Activated CD8-positive, alpha-beta memory T cell treated with anti-CD3 and anti-CD28 coated beads, Interleukin-2, amount 10 ng/mL, durations not matched to agents 7 days and 5 days (primary cell): ENCODE measurements at regions not wholly inside any gene's neighbourhood (a gene's known extent, or its start where the extent isn't known, plus 50 kb on each side); places are given as distances from the start of the nearest gene placed in this dataset.

Experiments used
- ATAC-seq: fragments of 150-1000 bp; cut with Tn5 transposase; one replicate; pipeline ENCODE4 v1.10.0; 2021; ENCODE audit warnings: moderate library complexity
- CTCF ChIA-PET: fragments of 350-600 bp; sonication (Branson Sonifier 250); formaldehyde crosslinking; loops from one replicate; lab custom pipeline; 2021; ENCODE audit warnings: antibody characterized with exemption; lab: Charles Lee
- DNase-seq: peaks from one replicate; pipeline ENCODE4 v3.0.0-alpha.2; 2020
- H3K27ac Mint-ChIP-seq: one replicate; pipeline ENCODE4 v1.8.0; 2021; ENCODE audit warnings: mild to moderate bottlenecking, mixed read lengths
- H3K27me3 Mint-ChIP-seq: one replicate; pipeline ENCODE4 v1.8.0; 2021; ENCODE audit warnings: mixed read lengths
- H3K36me3 Mint-ChIP-seq: one replicate; pipeline ENCODE4 v1.8.0; 2021; ENCODE audit warnings: mild to moderate bottlenecking, mixed read lengths
- H3K4me1 Mint-ChIP-seq: one replicate; pipeline ENCODE4 v1.8.0; 2021; ENCODE audit warnings: mixed read lengths
- H3K4me3 Mint-ChIP-seq: one replicate; pipeline ENCODE4 v1.8.0; 2021; ENCODE audit warnings: mild to moderate bottlenecking, moderate library complexity, mixed read lengths
- H3K9me3 Mint-ChIP-seq: one replicate; pipeline ENCODE4 v1.8.0; 2022; ENCODE audit warnings: low read depth, mixed read lengths

- Mint-ChIP-seq H3K4me3 (no peak overlapping the region), H3K9me3 (peaks cover 11% of the 10 kb centered on the region), H3K4me1 (peaks cover 3% of the 10 kb centered on the region), H3K27ac (no peak overlapping the region), H3K36me3 (no peaks in the 10 kb centered on the region), H3K27me3 (no peaks in the 10 kb centered on the region)
- ATAC-seq (no peak), DNase-seq (no peak)
- CTCF ChIA-PET = no interaction called here
Observed at GRCh38 chr4:106681381-106681921, 312.9 kb upstream of the GIMD1 start.

- peaks cover 3% of the 10 kb centered on the region for H3K4me1 Mint-ChIP-seq
- CTCF ChIA-PET = no interaction called here
- no peak for ATAC-seq
- H3K27ac Mint-ChIP-seq = no peak overlapping the region
- DNase-seq = no peak
- H3K9me3 Mint-ChIP-seq = peaks cover 7% of the 10 kb centered on the region
- no peak overlapping the region for H3K4me3 Mint-ChIP-seq
- no peaks in the 10 kb centered on the region for H3K27me3 Mint-ChIP-seq
- H3K36me3 Mint-ChIP-seq = no peaks in the 10 kb centered on the region
Observed at GRCh38 chr4:106679063-106679462, 310.5 kb upstream of the GIMD1 start.

GRCh38 chr4:106677213-106677612 is 308.6 kb upstream of the GIMD1 start:
- H3K36me3 Mint-ChIP-seq = no peaks in the 10 kb centered on the region
- H3K27ac Mint-ChIP-seq = no peak overlapping the region
- H3K27me3 Mint-ChIP-seq = no peaks in the 10 kb centered on the region
- H3K4me3 Mint-ChIP-seq = no peak overlapping the region
- ATAC-seq (no peak), DNase-seq (no peak)
- peaks cover 3% of the 10 kb centered on the region for H3K4me1 Mint-ChIP-seq
- H3K9me3 Mint-ChIP-seq = peaks cover 3% of the 10 kb centered on the region
- CTCF ChIA-PET = no interaction called here

GRCh38 chr4:106676173-106676921 is 307.8 kb upstream of the GIMD1 start:
- no peak overlapping the region for H3K4me3 Mint-ChIP-seq
- DNase-seq (no peak), ATAC-seq (no peak)
- no peaks in the 10 kb centered on the region for H3K27me3 Mint-ChIP-seq
- H3K36me3 Mint-ChIP-seq = no peaks in the 10 kb centered on the region
- H3K4me1 Mint-ChIP-seq = peaks cover 3% of the 10 kb centered on the region
- peaks cover 3% of the 10 kb centered on the region for H3K9me3 Mint-ChIP-seq
- CTCF ChIA-PET = no interaction called here
- no peak overlapping the region for H3K27ac Mint-ChIP-seq

- no peak overlapping the region for H3K27ac Mint-ChIP-seq
- no peak for ATAC-seq
- H3K27me3 Mint-ChIP-seq = no peaks in the 10 kb centered on the region
- CTCF ChIA-PET = no interaction called here
- peaks cover 4% of the 10 kb centered on the region for H3K9me3 Mint-ChIP-seq
- H3K4me1 Mint-ChIP-seq = peaks cover 2% of the 10 kb centered on the region
- H3K4me3 Mint-ChIP-seq = no peak overlapping the region
- H3K36me3 Mint-ChIP-seq = no peaks in the 10 kb centered on the region
- DNase-seq = no peak
Observed at GRCh38 chr4:106671716-106672115, 303.1 kb upstream of the GIMD1 start.

- no peak for DNase-seq
- peaks cover 4% of the 10 kb centered on the region for H3K9me3 Mint-ChIP-seq
- H3K4me1 Mint-ChIP-seq = no peaks in the 10 kb centered on the region
- H3K27ac Mint-ChIP-seq = no peak overlapping the region
- no peaks in the 10 kb centered on the region for H3K27me3 Mint-ChIP-seq
- CTCF ChIA-PET = no interaction called here
- no peak overlapping the region for H3K4me3 Mint-ChIP-seq
- ATAC-seq = no peak
- no peaks in the 10 kb centered on the region for H3K36me3 Mint-ChIP-seq
Observed at GRCh38 chr4:106670976-106671375, 302.4 kb upstream of the GIMD1 start.

GRCh38 chr4:106659371-106659770 is 290.8 kb upstream of the GIMD1 start:
- Mint-ChIP-seq H3K4me3 (no peak overlapping the region), H3K27me3 (no peaks in the 10 kb centered on the region), H3K27ac (no peak overlapping the region), H3K9me3 (no peaks in the 10 kb centered on the region), H3K36me3 (no peaks in the 10 kb centered on the region), H3K4me1 (no peaks in the 10 kb centered on the region)
- CTCF ChIA-PET = no interaction called here
- DNase-seq (no peak), ATAC-seq (no peak)

- no peaks in the 10 kb centered on the region for H3K27me3 Mint-ChIP-seq
Observed at GRCh38 chr4:106652095-106652494, 283.5 kb upstream of the GIMD1 start.

GRCh38 chr4:106650701-106651100 is 282.1 kb upstream of the GIMD1 start:
- Mint-ChIP-seq H3K9me3 (no peaks in the 10 kb centered on the region), H3K27me3 (no peaks in the 10 kb centered on the region), H3K4me1 (no peaks in the 10 kb centered on the region), H3K36me3 (no peaks in the 10 kb centered on the region), H3K4me3 (no peak overlapping the region), H3K27ac (no peak overlapping the region)
- DNase-seq (no peak), ATAC-seq (no peak)
- CTCF ChIA-PET = no interaction called here

More at GRCh38 chr4:106652095-106652494, 283.5 kb upstream of the GIMD1 start:
- H3K27ac Mint-ChIP-seq = no peak overlapping the region
- H3K4me1 Mint-ChIP-seq = no peaks in the 10 kb centered on the region
- DNase-seq = no peak
- H3K9me3 Mint-ChIP-seq = no peaks in the 10 kb centered on the region
- CTCF ChIA-PET = no interaction called here
- ATAC-seq = no peak
- no peaks in the 10 kb centered on the region for H3K36me3 Mint-ChIP-seq
- H3K4me3 Mint-ChIP-seq = no peak overlapping the region

- Mint-ChIP-seq H3K36me3 (no peaks in the 10 kb centered on the region), H3K27ac (no peak overlapping the region), H3K4me3 (no peak overlapping the region), H3K27me3 (no peaks in the 10 kb centered on the region), H3K9me3 (no peaks in the 10 kb centered on the region), H3K4me1 (no peaks in the 10 kb centered on the region)
- CTCF ChIA-PET = no interaction called here
- ATAC-seq (no peak), DNase-seq (no peak)
Observed at GRCh38 chr4:106647451-106647850, 278.9 kb upstream of the GIMD1 start.

- H3K36me3 Mint-ChIP-seq = no peaks in the 10 kb centered on the region
- H3K9me3 Mint-ChIP-seq = peaks cover 4% of the 10 kb centered on the region
- H3K4me3 Mint-ChIP-seq = no peak overlapping the region
- ATAC-seq = no peak
- DNase-seq = no peak
- CTCF ChIA-PET = no interaction called here
- no peaks in the 10 kb centered on the region for H3K4me1 Mint-ChIP-seq
- H3K27me3 Mint-ChIP-seq = no peaks in the 10 kb centered on the region
- H3K27ac Mint-ChIP-seq = no peak overlapping the region
Observed at GRCh38 chr4:106629268-106629625, 260.7 kb upstream of the GIMD1 start.

GRCh38 chr4:106628586-106629267 is 260.1 kb upstream of the GIMD1 start:
- Mint-ChIP-seq H3K36me3 (no peaks in the 10 kb centered on the region), H3K27ac (no peak overlapping the region), H3K27me3 (no peaks in the 10 kb centered on the region), H3K4me1 (no peaks in the 10 kb centered on the region), H3K9me3 (peaks cover 4% of the 10 kb centered on the region), H3K4me3 (no peak overlapping the region)
- ATAC-seq = no peak
- CTCF ChIA-PET = no interaction called here
- no peak for DNase-seq

- no peak for DNase-seq
- no peaks in the 10 kb centered on the region for H3K4me1 Mint-ChIP-seq
Observed at GRCh38 chr4:106627051-106627450, 258.5 kb upstream of the GIMD1 start.

GRCh38 chr4:106624671-106625070 is 256.1 kb upstream of the GIMD1 start:
- CTCF ChIA-PET = no interaction called here
- peaks cover 4% of the 10 kb centered on the region for H3K9me3 Mint-ChIP-seq
- no peak for ATAC-seq

More at GRCh38 chr4:106627051-106627450, 258.5 kb upstream of the GIMD1 start:
- Mint-ChIP-seq H3K9me3 (peaks cover 4% of the 10 kb centered on the region), H3K4me3 (no peak overlapping the region), H3K27ac (no peak overlapping the region), H3K36me3 (no peaks in the 10 kb centered on the region), H3K27me3 (no peaks in the 10 kb centered on the region)
- no peak for ATAC-seq
- CTCF ChIA-PET = no interaction called here

More at GRCh38 chr4:106624671-106625070, 256.1 kb upstream of the GIMD1 start:
- H3K27ac Mint-ChIP-seq = no peak overlapping the region
- H3K4me1 Mint-ChIP-seq = no peaks in the 10 kb centered on the region
- no peak for DNase-seq
- no peaks in the 10 kb centered on the region for H3K36me3 Mint-ChIP-seq
- H3K27me3 Mint-ChIP-seq = no peaks in the 10 kb centered on the region
- no peak overlapping the region for H3K4me3 Mint-ChIP-seq
